T-helper 1 cell treated with Interleukin-12 subunit alpha and Interleukin-12 subunit beta and Interleukin-4 antibody, amounts not matched to agents 30 μg/mL and 1 μg/mL, for 36 hours (primary cell): ENCODE measurements at regions not wholly inside any gene's neighbourhood (a gene's known extent, or its start where the extent isn't known, plus 50 kb on each side); places are given as distances from the start of the nearest gene placed in this dataset.
"Not testable (repeated sequence)": the region's sequence is repeated elsewhere in the genome, so short reads cannot be mapped to it uniquely, and the experiment has no call there.

Source experiments
- H3K27ac Mint-ChIP-seq: one replicate; pipeline ENCODE4 v1.8.0; 2021; ENCODE audit warnings: mild to moderate bottlenecking, mixed read lengths
- H3K27me3 Mint-ChIP-seq: one replicate; pipeline ENCODE4 v1.8.0; 2021; ENCODE audit warnings: low read depth, mixed read lengths
- H3K36me3 Mint-ChIP-seq: one replicate; pipeline ENCODE4 v1.8.0; 2021; ENCODE audit warnings: low read depth, mixed read lengths
- H3K4me1 Mint-ChIP-seq: one replicate; pipeline ENCODE4 v1.8.0; 2021; ENCODE audit warnings: low read depth, mixed read lengths
- H3K4me3 Mint-ChIP-seq: one replicate; pipeline ENCODE4 v1.8.0; 2021; ENCODE audit warnings: mild to moderate bottlenecking, moderate library complexity, mixed read lengths
- H3K9me3 Mint-ChIP-seq: one replicate; pipeline ENCODE4 v1.8.0; 2021; ENCODE audit warnings: mixed read lengths

GRCh38 chr1:206334481-206334880 lies 131.1 kb downstream of the SRGAP2 start:
- H3K27ac Mint-ChIP-seq, H3K9me3 Mint-ChIP-seq, H3K27me3 Mint-ChIP-seq, H3K4me1 Mint-ChIP-seq, H3K4me3 Mint-ChIP-seq, H3K36me3 Mint-ChIP-seq: not testable (repeated sequence)

DNA sequence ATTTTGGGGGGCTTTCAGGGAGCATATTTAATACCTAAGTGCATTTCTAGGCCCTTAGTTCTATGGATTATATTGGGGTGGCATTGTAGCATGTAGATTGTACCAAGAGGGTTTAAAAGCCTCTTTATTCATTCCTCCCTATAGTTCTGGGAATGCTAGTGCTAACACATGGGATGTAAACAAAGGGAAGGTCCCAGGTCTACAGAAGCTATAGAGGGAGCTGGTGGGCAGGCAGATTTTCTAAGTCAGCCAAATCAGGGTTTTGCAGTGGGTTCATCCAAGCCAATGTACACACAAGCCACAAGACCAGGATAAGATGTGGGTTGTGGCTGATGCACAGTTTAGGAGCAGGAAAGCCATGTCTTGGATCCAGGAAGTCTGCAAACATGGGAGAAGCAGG lies 131.8 kb downstream of the SRGAP2 start:
- H3K4me1 Mint-ChIP-seq, H3K27ac Mint-ChIP-seq, H3K27me3 Mint-ChIP-seq, H3K9me3 Mint-ChIP-seq, H3K4me3 Mint-ChIP-seq, H3K36me3 Mint-ChIP-seq: not testable (repeated sequence)

DNA sequence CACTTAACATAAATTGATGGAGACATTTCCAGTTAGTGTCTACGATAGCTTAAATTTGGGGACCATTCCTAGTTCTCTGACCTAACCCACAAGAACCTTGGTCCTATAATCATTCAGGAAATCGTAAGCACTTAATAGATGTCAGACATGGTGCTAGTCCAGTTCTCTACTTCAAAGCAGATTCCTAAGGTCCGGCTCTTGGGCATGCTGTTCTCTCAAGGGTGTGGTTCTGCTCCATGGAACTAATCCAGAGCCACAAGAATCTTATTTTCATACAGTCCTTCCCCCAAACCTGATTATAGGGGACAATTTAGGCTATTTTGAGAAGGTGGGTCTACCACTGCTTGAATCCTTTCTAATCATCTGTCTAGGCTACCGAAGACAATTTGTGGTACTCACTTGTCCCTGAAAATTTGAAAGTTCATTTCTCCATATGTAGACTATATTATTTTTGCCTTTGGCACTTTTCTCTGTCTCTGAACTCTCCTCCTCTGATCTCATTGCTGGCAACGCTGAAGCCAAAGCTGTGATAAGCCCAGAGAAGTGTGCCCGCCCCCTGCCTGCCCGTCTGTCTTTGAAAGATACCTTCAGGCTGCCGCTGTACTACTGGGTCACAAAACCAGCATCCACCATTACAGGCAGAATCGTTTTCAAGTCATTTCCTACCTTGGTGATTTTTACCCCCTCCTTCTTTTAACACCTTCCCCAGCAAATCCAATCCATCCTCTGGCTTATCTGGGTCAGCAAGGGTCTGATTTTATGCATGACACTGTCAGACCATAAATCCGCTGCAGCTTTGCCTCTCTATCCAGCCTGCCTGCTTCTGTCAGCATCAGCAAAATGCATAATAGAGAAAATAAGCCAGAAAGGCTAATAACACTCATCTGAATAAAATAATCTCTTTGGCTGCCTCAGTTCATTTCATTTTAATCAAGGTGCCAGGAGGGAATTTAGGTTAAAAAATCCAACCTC lies 132.8 kb downstream of the SRGAP2 start:
- not testable (repeated sequence) for H3K27me3 Mint-ChIP-seq, H3K9me3 Mint-ChIP-seq, H3K27ac Mint-ChIP-seq, H3K4me3 Mint-ChIP-seq, H3K36me3 Mint-ChIP-seq, H3K4me1 Mint-ChIP-seq

GRCh38 chr1:206337024-206337423 lies 133.3 kb upstream of the IKBKE start:
- not testable (repeated sequence) for H3K27ac Mint-ChIP-seq, H3K4me3 Mint-ChIP-seq, H3K4me1 Mint-ChIP-seq, H3K9me3 Mint-ChIP-seq, H3K27me3 Mint-ChIP-seq, H3K36me3 Mint-ChIP-seq

- not testable (repeated sequence) for H3K36me3 Mint-ChIP-seq, H3K27me3 Mint-ChIP-seq, H3K4me1 Mint-ChIP-seq, H3K27ac Mint-ChIP-seq, H3K9me3 Mint-ChIP-seq, H3K4me3 Mint-ChIP-seq
Measured at GRCh38 chr1:206350493-206351275, 119.6 kb upstream of the IKBKE start.

DNA sequence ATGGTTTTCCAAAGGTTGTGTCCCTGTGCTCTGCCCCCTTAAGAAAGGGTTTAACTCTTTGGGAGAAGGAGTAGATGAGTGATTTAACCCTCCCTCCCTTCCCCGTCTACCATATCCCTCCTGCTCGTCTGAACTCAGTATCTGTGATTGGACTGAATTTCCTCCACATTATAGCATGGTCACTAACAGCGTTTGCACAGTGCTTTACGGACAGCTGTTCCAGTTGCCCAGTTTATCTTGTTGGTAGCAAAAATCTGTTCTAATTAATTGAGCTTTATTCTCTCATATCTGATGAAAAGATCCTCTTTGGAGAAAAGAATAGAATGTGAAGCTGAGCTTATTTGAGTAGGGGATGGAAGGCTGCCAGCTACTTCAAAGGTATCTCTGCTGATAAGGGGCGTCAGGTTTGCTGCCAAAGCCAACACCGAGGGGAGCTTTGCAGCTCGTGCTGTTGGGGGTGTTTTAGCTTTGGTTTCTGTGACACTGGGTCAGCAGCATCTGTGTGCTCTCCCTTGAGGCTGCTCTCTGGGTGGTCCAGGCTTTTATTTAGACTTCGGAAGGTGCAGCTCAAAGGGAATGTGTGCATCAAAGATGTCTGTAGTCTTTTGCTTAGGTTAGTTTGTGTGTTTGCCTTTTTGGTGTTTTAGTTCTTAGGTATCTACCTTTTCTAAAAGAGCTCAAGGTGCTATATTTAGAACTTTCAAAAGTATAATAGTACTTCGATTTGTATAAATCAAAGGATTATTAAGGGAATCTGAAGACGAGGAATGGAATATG lies 118.8 kb upstream of the IKBKE start:
- H3K4me3 Mint-ChIP-seq, H3K27me3 Mint-ChIP-seq, H3K36me3 Mint-ChIP-seq, H3K4me1 Mint-ChIP-seq, H3K9me3 Mint-ChIP-seq, H3K27ac Mint-ChIP-seq: not testable (repeated sequence)

GRCh38 chr1:206356310-206356709 lies 114.0 kb upstream of the IKBKE start:
- H3K27me3 Mint-ChIP-seq, H3K36me3 Mint-ChIP-seq, H3K4me3 Mint-ChIP-seq, H3K9me3 Mint-ChIP-seq: not testable (repeated sequence)
- Mint-ChIP-seq H3K4me1 (peaks cover 11% of the 10 kb centered on the region), H3K27ac (peak overlapping the region; percentile 59)

DNA sequence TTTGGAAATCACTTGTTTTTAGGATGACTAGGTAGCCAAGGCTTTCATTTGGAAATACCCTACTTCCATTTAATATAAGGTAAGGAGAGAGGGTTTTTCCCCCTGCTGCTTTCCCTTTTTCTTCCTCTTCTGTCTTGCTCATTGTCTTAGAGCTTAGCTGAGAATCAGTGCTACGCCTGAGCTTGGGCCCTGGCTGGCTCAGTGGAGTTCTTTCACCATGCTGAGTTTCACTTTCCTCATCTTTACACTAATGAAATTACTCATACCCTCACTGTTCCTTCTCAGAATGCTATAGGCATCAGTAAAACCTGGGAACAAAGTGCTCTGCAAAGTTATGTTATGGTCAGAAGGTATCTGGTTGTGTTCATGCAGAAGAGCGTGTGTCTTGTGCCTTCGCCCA lies 112.3 kb upstream of the IKBKE start:
- H3K27ac Mint-ChIP-seq: peak overlapping the region; percentile 89
- peak overlapping the region; percentile 30 for H3K4me3 Mint-ChIP-seq
- H3K27me3 Mint-ChIP-seq, H3K9me3 Mint-ChIP-seq, H3K36me3 Mint-ChIP-seq: not testable (repeated sequence)
- H3K4me1 Mint-ChIP-seq: peaks cover 13% of the 10 kb centered on the region

- not testable (repeated sequence) for H3K27ac Mint-ChIP-seq, H3K9me3 Mint-ChIP-seq, H3K27me3 Mint-ChIP-seq, H3K4me3 Mint-ChIP-seq, H3K36me3 Mint-ChIP-seq
- peaks cover 15% of the 10 kb centered on the region for H3K4me1 Mint-ChIP-seq
Measured at GRCh38 chr1:206358771-206359170, 111.5 kb upstream of the IKBKE start.

DNA sequence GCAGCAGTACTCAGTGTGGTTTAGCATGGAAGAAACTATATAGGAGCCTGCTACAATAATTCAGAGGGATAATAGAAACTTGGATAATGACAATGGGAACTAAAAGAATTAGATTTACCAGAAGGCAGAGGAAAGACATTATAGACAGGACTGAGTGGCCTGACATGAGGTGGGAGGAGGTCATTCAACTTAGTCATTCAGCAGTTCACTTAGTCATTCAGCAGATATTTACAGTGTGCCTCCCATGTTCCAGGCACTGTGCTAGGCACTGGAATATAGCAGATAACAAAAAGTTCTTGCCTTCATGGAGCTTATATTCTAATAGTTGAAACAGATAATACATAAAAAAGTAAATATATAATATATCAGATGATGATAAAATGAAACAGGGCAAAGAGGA lies 110.9 kb upstream of the IKBKE start:
- not testable (repeated sequence) for H3K9me3 Mint-ChIP-seq, H3K27ac Mint-ChIP-seq, H3K4me3 Mint-ChIP-seq, H3K36me3 Mint-ChIP-seq, H3K27me3 Mint-ChIP-seq
- peaks cover 15% of the 10 kb centered on the region for H3K4me1 Mint-ChIP-seq

- H3K4me1 Mint-ChIP-seq: peaks cover 10% of the 10 kb centered on the region
- H3K9me3 Mint-ChIP-seq, H3K36me3 Mint-ChIP-seq, H3K27ac Mint-ChIP-seq, H3K4me3 Mint-ChIP-seq, H3K27me3 Mint-ChIP-seq: not testable (repeated sequence)
Measured at GRCh38 chr1:206361978-206362543, 108.2 kb upstream of the IKBKE start.

DNA sequence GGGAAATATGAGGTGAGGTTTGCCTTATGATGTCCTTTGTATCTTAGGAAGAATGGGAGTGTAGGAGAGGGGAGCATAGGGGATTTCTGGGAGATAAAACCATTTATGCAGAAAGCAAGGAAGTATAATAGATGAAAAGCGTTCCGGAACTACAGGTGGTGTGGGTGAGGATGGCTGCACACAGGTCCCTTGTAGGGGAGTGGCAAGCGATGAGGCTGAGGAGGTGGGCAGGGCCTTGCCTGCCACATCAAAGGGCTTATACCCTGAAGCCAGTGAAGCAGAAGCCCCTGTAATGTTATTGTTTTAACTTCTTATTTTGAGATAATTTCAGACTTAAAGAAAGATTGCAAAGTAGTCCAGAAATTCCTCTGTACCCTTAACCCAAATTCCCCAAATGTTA lies 107.3 kb upstream of the IKBKE start:
- H3K27ac Mint-ChIP-seq, H3K4me3 Mint-ChIP-seq, H3K36me3 Mint-ChIP-seq, H3K27me3 Mint-ChIP-seq, H3K4me1 Mint-ChIP-seq, H3K9me3 Mint-ChIP-seq: not testable (repeated sequence)

- H3K9me3 Mint-ChIP-seq, H3K4me1 Mint-ChIP-seq, H3K36me3 Mint-ChIP-seq, H3K27me3 Mint-ChIP-seq, H3K4me3 Mint-ChIP-seq, H3K27ac Mint-ChIP-seq: not testable (repeated sequence)
Measured at GRCh38 chr1:206365271-206365670, 105.0 kb upstream of the IKBKE start.

- not testable (repeated sequence) for H3K27me3 Mint-ChIP-seq, H3K4me3 Mint-ChIP-seq, H3K9me3 Mint-ChIP-seq, H3K4me1 Mint-ChIP-seq, H3K36me3 Mint-ChIP-seq, H3K27ac Mint-ChIP-seq
Measured at GRCh38 chr1:206366131-206366530, 104.1 kb upstream of the IKBKE start.
